OCI-LY7 (cell line): ENCODE measurements at regions not wholly inside any gene's neighbourhood (a gene's known extent, or its start where the extent isn't known, plus 50 kb on each side); places are given as distances from the start of the nearest gene placed in this dataset.

Experiments
- BruUV-seq: library from RNA; stranded (reverse); fragments of 400-500 nt; replicated peaks from 2 replicates; lab custom pipeline; 2021; lab: Mats Ljungman, UMichigan
- CTCF ChIA-PET: fragments of 300-600 bp; sonication (Branson Sonifier 250); formaldehyde crosslinking; loops from one replicate; lab custom pipeline; 2022; ENCODE audit warnings: antibody characterized with exemption; ENCODE audit not compliant: unreplicated experiment; lab: Charles Lee
- POLR2A ChIA-PET: fragments of 300-600 bp; sonication (Branson Sonifier 250); formaldehyde crosslinking; loops from one replicate; lab custom pipeline; 2022; ENCODE audit warnings: antibody characterized with exemption; lab: Charles Lee
- DNase-seq: peaks from one replicate; pipeline ENCODE4 v3.0.0-alpha.2; 2015; ENCODE audit warnings: low spot score
- H2AFZ ChIP-seq: fragments of 200-600 bp; sonication (generic), shearing (Covaris generic); 2 replicates; pipeline ENCODE4 v1.6.1; 2014; ENCODE audit warnings: mild to moderate bottlenecking, antibody characterized with exemption, low read length, moderate library complexity
- H3K27ac ChIP-seq: fragments of 200-600 bp; sonication (generic); 2 replicates; pipeline ENCODE4 v1.5.1; 2014; ENCODE audit warnings: mixed run types, low read depth, mild to moderate bottlenecking, moderate library complexity, low read length, inconsistent platforms; ENCODE audit not compliant: poor library complexity, severe bottlenecking
- H3K36me3 ChIP-seq: fragments of 200-600 bp; sonication (generic); 2 replicates; pipeline ENCODE4 v1.6.1; 2014; ENCODE audit warnings: mild to moderate bottlenecking, antibody characterized with exemption, low read length, moderate library complexity, mixed read lengths; ENCODE audit not compliant: insufficient read depth
- H3K4me1 ChIP-seq: fragments of 200-600 bp; sonication (generic); 2 replicates; pipeline ENCODE4 v1.5.1; 2014; ENCODE audit warnings: mild to moderate bottlenecking, low read length; ENCODE audit not compliant: insufficient read depth, poor library complexity, severe bottlenecking
- H3K4me2 ChIP-seq: fragments of 200-600 bp; sonication (generic); 2 replicates; pipeline ENCODE4 v1.6.1; 2014; ENCODE audit warnings: mild to moderate bottlenecking, low read length
- H3K4me3 ChIP-seq: fragments of 200-600 bp; sonication (generic); 2 replicates; pipeline ENCODE4 v1.5.1; 2014; ENCODE audit warnings: mild to moderate bottlenecking, low read depth, low read length; ENCODE audit not compliant: poor library complexity, severe bottlenecking
- H3K79me2 ChIP-seq: fragments of 200-600 bp; sonication (generic); 2 replicates; pipeline ENCODE4 v1.6.1; 2016; ENCODE audit warnings: low read depth, mild to moderate bottlenecking, low read length, moderate library complexity, mixed read lengths; ENCODE audit not compliant: insufficient read depth
- H3K9me2 ChIP-seq: fragments of 200-600 bp; sonication (generic); 2 replicates; pipeline ENCODE4 v1.6.1; 2016; ENCODE audit warnings: mild to moderate bottlenecking, low read length, mixed read lengths; ENCODE audit not compliant: insufficient read depth
- H3K9me3 ChIP-seq: fragments of 200-600 bp; sonication (generic); 2 replicates; pipeline ENCODE4 v1.6.1; 2014; ENCODE audit warnings: mild to moderate bottlenecking, mixed run types, low read length, mixed read lengths
- H4K20me1 ChIP-seq: fragments of 200-600 bp; sonication (generic); 2 replicates; pipeline ENCODE4 v1.6.1; 2014; ENCODE audit warnings: mild to moderate bottlenecking, antibody characterized with exemption, low read length, moderate library complexity, mixed read lengths; ENCODE audit not compliant: insufficient read depth
- CTCF ChIP-seq: fragments of 200-600 bp; sonication (generic); conservative IDR thresholded peaks from 2 replicates; pipeline ENCODE4 v1.5.1; 2014; ENCODE audit warnings: mild to moderate bottlenecking, antibody characterized with exemption, low read length, moderate library complexity, mixed read lengths
- EZH2phosphoT487 ChIP-seq: fragments of 200-600 bp; sonication (generic); IDR thresholded peaks from 2 replicates; pipeline ENCODE4 v1.6.1; 2018; ENCODE audit warnings: low read depth, borderline replicate concordance, mild to moderate bottlenecking, mixed run types, antibody characterized with exemption, low read length, moderate library complexity, mixed read lengths
- intact Hi-C: fragments of 100-400 bp; cut with micrococcal nuclease; formaldehyde crosslinking; loops from one replicate; pipeline ENCODE4 v1.10.0; 2022; ENCODE audit not compliant: unreplicated experiment

- CTCF ChIA-PET: interaction anchor here (1.1 kb wide), 1 partner anchor 39 kb away, joined by 4 read pairs; no protein-coding TSS in a partner anchor
- no peak for DNase-seq
- Histone ChIP-seq H3K79me2 (no peaks in the 10 kb centered on the region), H4K20me1 (no peaks in the 10 kb centered on the region), H3K36me3 (no peaks in the 10 kb centered on the region), H3K4me1 (peaks cover 18% of the 10 kb centered on the region), H3K27ac (no peak overlapping the region), H3K4me3 (no peak overlapping the region), H3K9me2 (no peaks in the 10 kb centered on the region), H3K9me3 (no peaks in the 10 kb centered on the region), H2AFZ (no peak overlapping the region), H3K4me2 (0 out of 2 replicates have a peak overlapping the region, but pooled peaks have one; percentile 27)
- TF ChIP-seq EZH2phosphoT487 (no peak), CTCF (no peak)
- POLR2A ChIA-PET: interaction anchor here (0.6 kb wide), 1 partner anchor 1458 kb away, joined by 3 read pairs; no protein-coding TSS in a partner anchor
- no TSS peak for BruUV-seq
- intact Hi-C loops: no loop called here
These were observed 105.5 kb upstream of the PITX1 start for GRCh38 chr5:135139381-135140134.

DNA sequence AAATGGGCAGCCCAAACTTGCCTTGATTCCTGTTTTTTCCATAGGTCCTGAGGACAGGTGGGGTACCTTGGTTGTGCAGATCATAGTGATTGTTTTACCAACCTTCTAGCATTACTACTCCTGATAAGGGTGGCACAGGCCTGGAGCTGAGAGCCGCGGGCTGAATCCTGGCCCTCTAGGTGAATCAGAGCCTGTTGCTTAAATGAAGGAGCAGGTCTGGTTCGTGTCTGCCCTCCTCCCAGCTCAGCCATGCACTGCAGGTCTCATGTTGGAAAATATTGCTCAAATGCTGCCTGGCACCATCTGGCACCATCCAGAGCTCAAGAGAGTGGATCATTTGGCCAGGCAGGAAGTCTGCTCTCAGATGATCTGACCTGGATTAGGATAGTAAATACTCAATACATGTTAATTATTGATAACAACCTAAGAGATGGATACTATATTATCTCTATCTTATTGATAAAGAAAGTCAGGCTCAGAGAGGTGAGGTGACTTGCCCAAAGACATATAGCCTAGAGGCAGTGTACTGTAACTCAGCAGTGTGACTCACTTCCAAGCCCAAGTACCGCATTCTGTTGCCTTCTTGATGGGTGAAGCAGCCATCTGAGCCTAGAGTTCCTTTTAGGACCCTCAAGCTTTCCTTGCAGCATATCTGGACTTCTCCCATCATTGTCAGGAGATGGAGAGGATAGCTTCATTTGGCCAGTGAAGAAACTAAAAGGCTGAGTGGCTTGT lies 104.3 kb upstream of the PITX1 start:
- Histone ChIP-seq H4K20me1 (no peaks in the 10 kb centered on the region), H2AFZ (no peak overlapping the region), H3K9me3 (no peaks in the 10 kb centered on the region), H3K27ac (no peak overlapping the region), H3K4me2 (no peak overlapping the region), H3K36me3 (no peaks in the 10 kb centered on the region), H3K9me2 (no peaks in the 10 kb centered on the region), H3K4me1 (peaks cover 18% of the 10 kb centered on the region), H3K4me3 (no peak overlapping the region), H3K79me2 (no peaks in the 10 kb centered on the region)
- intact Hi-C loops: no loop called here
- no TSS peak for BruUV-seq
- CTCF ChIA-PET: interaction anchor here (0.5 to 0.7 kb wide), 2 partner anchors 36 to 1933 kb away, joined by 3 read pairs; no protein-coding TSS in a partner anchor
- POLR2A ChIA-PET: no interaction called here
- no peak for TF ChIP-seq CTCF
- no peak for TF ChIP-seq EZH2phosphoT487
- no peak for DNase-seq
